ENCODE measurements at regions not wholly inside any gene's neighbourhood (a gene's known extent, or its start where the extent isn't known, plus 50 kb on each side); places are given as distances from the start of the nearest gene placed in this dataset.
A peak's percentile ranks its signal among the peaks of the same experiment; 100 is the strongest.

DNA sequence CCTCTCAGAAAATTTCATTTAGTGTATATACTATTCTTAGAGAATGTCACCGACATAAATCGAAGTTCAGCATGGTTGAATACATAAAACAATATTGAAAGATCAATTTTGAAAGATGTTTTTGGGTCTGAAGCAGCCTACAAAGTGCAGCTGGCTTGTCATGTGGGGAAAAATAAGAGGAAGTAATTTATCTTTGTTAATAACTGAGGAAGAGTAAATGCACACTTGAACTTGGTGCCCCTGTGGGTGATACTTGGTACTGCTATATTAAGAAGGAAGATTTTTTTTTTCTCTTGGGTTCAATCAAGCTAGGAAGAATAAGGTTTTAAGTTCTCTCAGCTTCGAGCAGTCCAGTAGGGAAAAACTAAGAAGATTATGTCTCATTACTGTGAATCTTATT is 661.3 kb downstream of the RPL10L start:
- no peak for DNase-seq (ENCODE audit: low spot score)
- H3K27ac ChIP-seq = no peak overlapping the region
- no peaks in the 10 kb centered on the region for H3K79me2 ChIP-seq
- no peaks in the 10 kb centered on the region for H3K27me3 ChIP-seq
- H3K9me3 ChIP-seq (ENCODE audit: low read depth) = no peaks in the 10 kb centered on the region
- no peak overlapping the region for H3K4me3 ChIP-seq
- TF ChIP-seq EZH2 (IDR thresholded peaks at IDR 0.05; ENCODE audit: borderline replicate concordance) (no peak), EZH2phosphoT487 (IDR thresholded peaks at IDR 0.05; ENCODE audit: low read depth, severe bottlenecking, unreplicated experiment) (no peak), CTCF (IDR thresholded peaks at IDR 0.05; ENCODE audit: poor library complexity) (peak; percentile 12)
- WGBS (ENCODE audit: low lambda C conversion rate, missing lambda C conversion rate) = 86% methylated on average over 3 of the region's 3 CpGs
- no peaks in the 10 kb centered on the region for H3K36me3 ChIP-seq (replicated peaks; ENCODE audit: insufficient read depth, low read depth)
- no peaks in the 10 kb centered on the region for H3K4me1 ChIP-seq (ENCODE audit: insufficient read depth)
- no peak overlapping the region for H3K4me2 ChIP-seq
- no peaks in the 10 kb centered on the region for H4K20me1 ChIP-seq (ENCODE audit: insufficient read depth, poor library complexity, severe bottlenecking)
- no peak overlapping the region for H2AFZ ChIP-seq
- H3K9me2 ChIP-seq (replicated peaks; ENCODE audit: insufficient read depth) = no peaks in the 10 kb centered on the region

- Histone ChIP-seq H3K4me2 (no peak overlapping the region), H3K36me3 (replicated peaks; ENCODE audit: insufficient read depth, low read depth) (no peaks in the 10 kb centered on the region), H3K4me3 (no peak overlapping the region)
Observed at GRCh38 chr14:45976001-45976400, 675.6 kb downstream of the RPL10L start.

GRCh38 chr14:45972416-45972815 is 679.2 kb downstream of the RPL10L start:
- H3K4me1 ChIP-seq (ENCODE audit: insufficient read depth) = no peaks in the 10 kb centered on the region
- no peak overlapping the region for H3K4me2 ChIP-seq
- H3K36me3 ChIP-seq (replicated peaks; ENCODE audit: insufficient read depth, low read depth) = no peaks in the 10 kb centered on the region
- no peaks in the 10 kb centered on the region for H4K20me1 ChIP-seq (ENCODE audit: insufficient read depth, poor library complexity, severe bottlenecking)
- H3K27ac ChIP-seq = no peak overlapping the region
- H3K79me2 ChIP-seq = no peaks in the 10 kb centered on the region
- DNase-seq (ENCODE audit: low spot score) = no peak
- H3K9me2 ChIP-seq (replicated peaks; ENCODE audit: insufficient read depth) = no peaks in the 10 kb centered on the region
- H3K4me3 ChIP-seq = no peak overlapping the region
- WGBS (ENCODE audit: low lambda C conversion rate, missing lambda C conversion rate) = 70% methylated on average over 4 of the region's 4 CpGs
- no peaks in the 10 kb centered on the region for H3K9me3 ChIP-seq (ENCODE audit: low read depth)
- H3K27me3 ChIP-seq = no peaks in the 10 kb centered on the region
- H2AFZ ChIP-seq = no peak overlapping the region
- TF ChIP-seq EZH2 (IDR thresholded peaks at IDR 0.05; ENCODE audit: borderline replicate concordance) (no peak), EZH2phosphoT487 (IDR thresholded peaks at IDR 0.05; ENCODE audit: low read depth, severe bottlenecking, unreplicated experiment) (no peak), CTCF (IDR thresholded peaks at IDR 0.05; ENCODE audit: poor library complexity) (no peak)

More at GRCh38 chr14:45976001-45976400, 675.6 kb downstream of the RPL10L start:
- Histone ChIP-seq H3K27me3 (no peaks in the 10 kb centered on the region), H3K79me2 (no peaks in the 10 kb centered on the region), H3K4me1 (ENCODE audit: insufficient read depth) (no peaks in the 10 kb centered on the region), H3K9me3 (ENCODE audit: low read depth) (no peaks in the 10 kb centered on the region), H4K20me1 (ENCODE audit: insufficient read depth, poor library complexity, severe bottlenecking) (no peaks in the 10 kb centered on the region), H2AFZ (no peak overlapping the region), H3K27ac (no peak overlapping the region), H3K9me2 (replicated peaks; ENCODE audit: insufficient read depth) (no peaks in the 10 kb centered on the region)
- TF ChIP-seq EZH2phosphoT487 (IDR thresholded peaks at IDR 0.05; ENCODE audit: low read depth, severe bottlenecking, unreplicated experiment) = no peak
- TF ChIP-seq CTCF (IDR thresholded peaks at IDR 0.05; ENCODE audit: poor library complexity) = no peak
- no peak for TF ChIP-seq EZH2 (IDR thresholded peaks at IDR 0.05; ENCODE audit: borderline replicate concordance)
- DNase-seq (ENCODE audit: low spot score) = no peak
- 85% methylated on average over 2 of the region's 2 CpGs for WGBS (ENCODE audit: low lambda C conversion rate, missing lambda C conversion rate)

DNA sequence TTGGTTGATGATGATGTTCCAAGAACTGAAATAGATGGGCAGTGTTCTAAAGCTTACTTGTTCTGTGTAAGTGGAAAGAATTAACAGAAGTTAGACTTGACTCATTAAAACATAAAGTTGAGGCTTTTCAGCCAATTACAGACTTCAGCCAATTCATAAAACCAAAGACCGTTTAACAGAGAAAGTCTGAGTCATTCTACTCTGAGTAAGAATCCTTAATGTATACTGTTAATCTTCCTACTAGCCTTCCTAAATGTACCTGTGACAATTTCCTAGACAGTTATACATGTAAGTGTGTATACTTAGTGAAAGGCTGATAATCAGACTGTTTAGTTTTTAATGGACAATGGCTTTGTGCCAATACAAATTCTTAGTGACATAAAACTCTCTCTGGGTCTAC is 681.0 kb downstream of the RPL10L start:
- no peak overlapping the region for H2AFZ ChIP-seq
- H3K27me3 ChIP-seq = no peaks in the 10 kb centered on the region
- no peaks in the 10 kb centered on the region for H3K4me1 ChIP-seq (ENCODE audit: insufficient read depth)
- H3K4me2 ChIP-seq = no peak overlapping the region
- no peaks in the 10 kb centered on the region for H4K20me1 ChIP-seq (ENCODE audit: insufficient read depth, poor library complexity, severe bottlenecking)
- H3K4me3 ChIP-seq = no peak overlapping the region
- 82% methylated on average over 1 of the region's 1 CpG for WGBS (ENCODE audit: low lambda C conversion rate, missing lambda C conversion rate)
- TF ChIP-seq EZH2 (IDR thresholded peaks at IDR 0.05; ENCODE audit: borderline replicate concordance) (no peak), EZH2phosphoT487 (IDR thresholded peaks at IDR 0.05; ENCODE audit: low read depth, severe bottlenecking, unreplicated experiment) (no peak), CTCF (IDR thresholded peaks at IDR 0.05; ENCODE audit: poor library complexity) (no peak)
- no peak for DNase-seq (ENCODE audit: low spot score)
- no peaks in the 10 kb centered on the region for H3K9me3 ChIP-seq (ENCODE audit: low read depth)
- H3K36me3 ChIP-seq (replicated peaks; ENCODE audit: insufficient read depth, low read depth) = no peaks in the 10 kb centered on the region
- no peak overlapping the region for H3K27ac ChIP-seq
- no peaks in the 10 kb centered on the region for H3K79me2 ChIP-seq
- H3K9me2 ChIP-seq (replicated peaks; ENCODE audit: insufficient read depth) = no peaks in the 10 kb centered on the region
